Neural cell (in vitro differentiated cells): ENCODE measurements at regions not wholly inside any gene's neighbourhood (a gene's known extent, or its start where the extent isn't known, plus 50 kb on each side); places are given as distances from the start of the nearest gene placed in this dataset.

Source experiments
- H2AFZ ChIP-seq: fragments of 200-600, 300-800 bp; sonication (generic), shearing (Covaris generic); 2 replicates; pipeline ENCODE4 v1.6.0; 2014; ENCODE audit warnings: low read depth, mild to moderate bottlenecking, antibody characterized with exemption, low read length, moderate library complexity
- H3F3A ChIP-seq: fragments of 200-600 bp; shearing (Covaris generic); 2 replicates; pipeline ENCODE4 v1.6.1; 2016; ENCODE audit warnings: mild to moderate bottlenecking, moderate library complexity, mixed read lengths, antibody characterized with exemption, low read length; ENCODE audit not compliant: insufficient read depth, poor library complexity, severe bottlenecking
- H3K27ac ChIP-seq: fragments of 200-600, 300-800 bp; sonication (generic), shearing (Covaris generic); 2 replicates; pipeline ENCODE4 v1.5.1; 2014; ENCODE audit warnings: mild to moderate bottlenecking, low read length, moderate library complexity
- H3K27me3 ChIP-seq: fragments of 300-800, 200-600 bp; sonication (generic), shearing (Covaris generic); 2 replicates; pipeline ENCODE4 v1.6.0; 2014; ENCODE audit warnings: mild to moderate bottlenecking, low read depth, low read length, moderate library complexity; ENCODE audit not compliant: insufficient read depth
- H3K36me3 ChIP-seq: fragments of 300-800, 200-600 bp; sonication (generic), shearing (Covaris generic); 2 replicates; pipeline ENCODE4 v1.5.1; 2014; ENCODE audit warnings: mild to moderate bottlenecking, antibody characterized with exemption, low read length, moderate library complexity; ENCODE audit not compliant: insufficient read depth
- H3K4me2 ChIP-seq: fragments of 300-800, 200-600 bp; sonication (generic), shearing (Covaris generic); 2 replicates; pipeline ENCODE4 v1.6.0; 2014; ENCODE audit warnings: mild to moderate bottlenecking, low read length
- H3K4me3 ChIP-seq: fragments of 300-800, 200-600 bp; sonication (generic), shearing (Covaris generic); 2 replicates; pipeline ENCODE4 v1.5.1; 2014; ENCODE audit warnings: mild to moderate bottlenecking, low read length, moderate library complexity
- H3K79me2 ChIP-seq: fragments of 200-600 bp; shearing (Covaris generic); replicated peaks from 2 replicates; pipeline ENCODE4 v1.6.0; 2014; ENCODE audit warnings: mild to moderate bottlenecking, low read length, moderate library complexity; ENCODE audit not compliant: insufficient read depth
- H3K9ac ChIP-seq: fragments of 300-800, 200-600 bp; sonication (generic), shearing (Covaris generic); 2 replicates; pipeline ENCODE4 v1.6.1; 2016; ENCODE audit warnings: mild to moderate bottlenecking, low read length, mixed read lengths
- H3K9me2 ChIP-seq: fragments of 200-600 bp; shearing (Covaris generic); 2 replicates; pipeline ENCODE4 v1.6.1; 2016; ENCODE audit warnings: mild to moderate bottlenecking, low read length, mixed read lengths; ENCODE audit not compliant: insufficient read depth
- H3K9me3 ChIP-seq: fragments of 200-600, 300-800 bp; sonication (generic), shearing (Covaris generic); 2 replicates; pipeline ENCODE4 v1.6.1; 2016; ENCODE audit warnings: mild to moderate bottlenecking, mixed run types, low read length, moderate library complexity, mixed read lengths
- H4K20me1 ChIP-seq: fragments of 200-600 bp; shearing (Covaris generic); 2 replicates; pipeline ENCODE4 v1.6.1; 2016; ENCODE audit warnings: mild to moderate bottlenecking, mixed run types; ENCODE audit not compliant: insufficient read depth
- EP300 ChIP-seq: fragments of 450-650 bp; conservative IDR thresholded peaks from 2 replicates; pipeline ENCODE4 v1.6.1; 2014; ENCODE audit warnings: antibody characterized with exemption, mild to moderate bottlenecking, moderate library complexity; ENCODE audit not compliant: poor library complexity, severe bottlenecking
- EZH2 ChIP-seq: fragments of 200-600, 300-800 bp; shearing (Covaris generic), sonication (generic); IDR thresholded peaks from 2 replicates; pipeline ENCODE4 v1.6.1; 2014; ENCODE audit warnings: antibody characterized with exemption, low read length, borderline replicate concordance, mild to moderate bottlenecking; ENCODE audit not compliant: insufficient read depth, poor library complexity, severe bottlenecking
- MXI1 ChIP-seq: fragments of 450-650 bp; conservative IDR thresholded peaks from 2 replicates; pipeline ENCODE4 v1.6.1; 2014; ENCODE audit warnings: antibody characterized with exemption, mild to moderate bottlenecking; ENCODE audit not compliant: poor library complexity, severe bottlenecking
- POLR2AphosphoS5 ChIP-seq: IDR thresholded peaks from 2 replicates; pipeline ENCODE4 v1.6.1; 2012
- RAD21 ChIP-seq: fragments of 450-650 bp; conservative IDR thresholded peaks from 2 replicates; pipeline ENCODE4 v1.6.1; 2014; ENCODE audit warnings: antibody characterized with exemption, mild to moderate bottlenecking, moderate library complexity
- SMC3 ChIP-seq: fragments of 450-650 bp; conservative IDR thresholded peaks from 2 replicates; pipeline ENCODE4 v1.6.1; 2014; ENCODE audit warnings: antibody characterized with exemption, mild to moderate bottlenecking, moderate library complexity; ENCODE audit not compliant: poor library complexity
- TAF1 ChIP-seq: IDR thresholded peaks from 2 replicates; pipeline ENCODE4 v1.6.1; 2012; ENCODE audit warnings: low read depth
- TF ChIP-seq, protein P1 (sequence below): IDR thresholded peaks from 2 replicates; pipeline ENCODE4 v1.6.1; 2012; ENCODE audit warnings: borderline replicate concordance
- TF ChIP-seq, protein P2 (sequence below): fragments of 450-650 bp; IDR thresholded peaks from 2 replicates; pipeline ENCODE4 v1.5.1; 2014; ENCODE audit warnings: antibody characterized with exemption, mild to moderate bottlenecking, moderate library complexity; ENCODE audit not compliant: poor library complexity, severe bottlenecking

- Histone ChIP-seq H3K4me3 (no peak overlapping the region), H2AFZ (no peak overlapping the region), H3K9me3 (no peaks in the 10 kb centered on the region), H3K27me3 (no peaks in the 10 kb centered on the region), H4K20me1 (no peaks in the 10 kb centered on the region), H3K9me2 (no peaks in the 10 kb centered on the region), H3K36me3 (no peaks in the 10 kb centered on the region), H3K27ac (no peak overlapping the region), H3K79me2 (no peaks in the 10 kb centered on the region), H3K9ac (no peak overlapping the region), H3F3A (no peaks in the 10 kb centered on the region), H3K4me2 (no peak overlapping the region)
- no peak for TF ChIP-seq TAF1
- no peak for TF ChIP-seq EP300
- TF ChIP-seq, protein P1, sequence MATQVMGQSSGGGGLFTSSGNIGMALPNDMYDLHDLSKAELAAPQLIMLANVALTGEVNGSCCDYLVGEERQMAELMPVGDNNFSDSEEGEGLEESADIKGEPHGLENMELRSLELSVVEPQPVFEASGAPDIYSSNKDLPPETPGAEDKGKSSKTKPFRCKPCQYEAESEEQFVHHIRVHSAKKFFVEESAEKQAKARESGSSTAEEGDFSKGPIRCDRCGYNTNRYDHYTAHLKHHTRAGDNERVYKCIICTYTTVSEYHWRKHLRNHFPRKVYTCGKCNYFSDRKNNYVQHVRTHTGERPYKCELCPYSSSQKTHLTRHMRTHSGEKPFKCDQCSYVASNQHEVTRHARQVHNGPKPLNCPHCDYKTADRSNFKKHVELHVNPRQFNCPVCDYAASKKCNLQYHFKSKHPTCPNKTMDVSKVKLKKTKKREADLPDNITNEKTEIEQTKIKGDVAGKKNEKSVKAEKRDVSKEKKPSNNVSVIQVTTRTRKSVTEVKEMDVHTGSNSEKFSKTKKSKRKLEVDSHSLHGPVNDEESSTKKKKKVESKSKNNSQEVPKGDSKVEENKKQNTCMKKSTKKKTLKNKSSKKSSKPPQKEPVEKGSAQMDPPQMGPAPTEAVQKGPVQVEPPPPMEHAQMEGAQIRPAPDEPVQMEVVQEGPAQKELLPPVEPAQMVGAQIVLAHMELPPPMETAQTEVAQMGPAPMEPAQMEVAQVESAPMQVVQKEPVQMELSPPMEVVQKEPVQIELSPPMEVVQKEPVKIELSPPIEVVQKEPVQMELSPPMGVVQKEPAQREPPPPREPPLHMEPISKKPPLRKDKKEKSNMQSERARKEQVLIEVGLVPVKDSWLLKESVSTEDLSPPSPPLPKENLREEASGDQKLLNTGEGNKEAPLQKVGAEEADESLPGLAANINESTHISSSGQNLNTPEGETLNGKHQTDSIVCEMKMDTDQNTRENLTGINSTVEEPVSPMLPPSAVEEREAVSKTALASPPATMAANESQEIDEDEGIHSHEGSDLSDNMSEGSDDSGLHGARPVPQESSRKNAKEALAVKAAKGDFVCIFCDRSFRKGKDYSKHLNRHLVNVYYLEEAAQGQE: no peak
- no peak for TF ChIP-seq POLR2AphosphoS5
- no peak for TF ChIP-seq EZH2
- TF ChIP-seq SMC3: no peak
- no peak for TF ChIP-seq MXI1
- no peak for TF ChIP-seq RAD21
- TF ChIP-seq, protein P2, sequence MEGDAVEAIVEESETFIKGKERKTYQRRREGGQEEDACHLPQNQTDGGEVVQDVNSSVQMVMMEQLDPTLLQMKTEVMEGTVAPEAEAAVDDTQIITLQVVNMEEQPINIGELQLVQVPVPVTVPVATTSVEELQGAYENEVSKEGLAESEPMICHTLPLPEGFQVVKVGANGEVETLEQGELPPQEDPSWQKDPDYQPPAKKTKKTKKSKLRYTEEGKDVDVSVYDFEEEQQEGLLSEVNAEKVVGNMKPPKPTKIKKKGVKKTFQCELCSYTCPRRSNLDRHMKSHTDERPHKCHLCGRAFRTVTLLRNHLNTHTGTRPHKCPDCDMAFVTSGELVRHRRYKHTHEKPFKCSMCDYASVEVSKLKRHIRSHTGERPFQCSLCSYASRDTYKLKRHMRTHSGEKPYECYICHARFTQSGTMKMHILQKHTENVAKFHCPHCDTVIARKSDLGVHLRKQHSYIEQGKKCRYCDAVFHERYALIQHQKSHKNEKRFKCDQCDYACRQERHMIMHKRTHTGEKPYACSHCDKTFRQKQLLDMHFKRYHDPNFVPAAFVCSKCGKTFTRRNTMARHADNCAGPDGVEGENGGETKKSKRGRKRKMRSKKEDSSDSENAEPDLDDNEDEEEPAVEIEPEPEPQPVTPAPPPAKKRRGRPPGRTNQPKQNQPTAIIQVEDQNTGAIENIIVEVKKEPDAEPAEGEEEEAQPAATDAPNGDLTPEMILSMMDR: no peak
These were observed 235.3 kb downstream of the ZNF516 start for GRCh38 chr18:76259711-76260110.

- Histone ChIP-seq H3K9ac (no peak overlapping the region), H4K20me1 (no peaks in the 10 kb centered on the region), H3K36me3 (no peaks in the 10 kb centered on the region), H3K27me3 (no peaks in the 10 kb centered on the region), H3F3A (no peaks in the 10 kb centered on the region), H3K9me3 (no peaks in the 10 kb centered on the region), H2AFZ (no peak overlapping the region), H3K4me3 (no peak overlapping the region), H3K9me2 (no peaks in the 10 kb centered on the region), H3K79me2 (no peaks in the 10 kb centered on the region), H3K4me2 (no peak overlapping the region), H3K27ac (no peak overlapping the region)
- TF ChIP-seq RAD21: no peak
- TF ChIP-seq POLR2AphosphoS5: no peak
- TF ChIP-seq, protein P1: no peak
- no peak for TF ChIP-seq EP300
- TF ChIP-seq, protein P2: no peak
- TF ChIP-seq MXI1: no peak
- no peak for TF ChIP-seq TAF1
- TF ChIP-seq EZH2: no peak
- no peak for TF ChIP-seq SMC3
These were observed 235.9 kb downstream of the ZNF516 start for GRCh38 chr18:76259096-76259495.
